K562 (cell line): ENCODE measurements at regions not wholly inside any gene's neighbourhood (a gene's known extent, or its start where the extent isn't known, plus 50 kb on each side); places are given as distances from the start of the nearest gene placed in this dataset.

ENCODE experiments used
- ATAC-seq: fragments of 200-7000 bp; cut with Tn5 transposase; 3 replicates; pipeline ENCODE4 v1.9.1; 2020; ENCODE audit warnings: moderate library complexity
- BruUV-seq: library from RNA; stranded (reverse); fragments of 400-500 nt; replicated peaks from 2 replicates; lab custom pipeline; 2021; lab: Mats Ljungman, UMichigan
- CTCF ChIA-PET: fragments of 300-600 bp; formaldehyde crosslinking; extraction: SDS; loops from one replicate; lab custom pipeline; 2021; ENCODE audit warnings: low intra/inter-chr PET ratio; lab: Yijun Ruan, JAX
- POLR2A ChIA-PET: fragments of 300-600, 350-650 bp; sonication (Branson Sonifier 250); formaldehyde crosslinking; extraction: SDS; loops from one replicate; lab custom pipeline; 2021; ENCODE audit warnings: antibody characterized with exemption, inconsistent platforms; lab: Yijun Ruan, JAX
- DNase-seq, 4 experiments: peaks; one replicate each; pipeline versions ENCODE4 v3.0.0 to v3.0.0-alpha.2; 2011 to 2018; ENCODE audit warnings: low spot score in 3 of 4, mixed read lengths in 3 of 4; ENCODE audit errors: extremely low read depth in 1 of 4
- FAIRE-seq: peaks from 2 replicates; lab custom pipeline; 2011; peaks lifted over from hg19 to GRCh38; lab: Jason Lieb, UNC
- H2AFZ ChIP-seq: 2 replicates; pipeline ENCODE4 v1.6.0; 2011; ENCODE audit warnings: low read depth, low read length, control low read depth, inconsistent platforms
- H3K27ac ChIP-seq: fragments of 200-600 bp; 3 replicates; pipeline ENCODE4 v1.8.0; 2011; ENCODE audit warnings: low read depth, mild to moderate bottlenecking, control low read depth, inconsistent platforms, low read length, moderate library complexity, mixed read lengths; ENCODE audit errors: extremely low read depth
- H3K27me3 ChIP-seq, 2 experiments: fragments of 300-600 bp in 1 of 2; 2 replicates in 1 of 2; 3 replicates in 1 of 2; pipeline versions ENCODE4 v1.6.0 to v1.8.0; 2011; ENCODE audit warnings: inconsistent platforms in 2 of 2, low read length in 2 of 2, mild to moderate bottlenecking in 1 of 2, mixed read lengths in 1 of 2, moderate library complexity in 1 of 2; ENCODE audit not compliant: control insufficient read depth in 2 of 2, insufficient read depth in 2 of 2
- H3K36me3 ChIP-seq: fragments of 300-600 bp; 3 replicates; pipeline ENCODE4 v1.8.0; 2011; ENCODE audit warnings: mild to moderate bottlenecking, low read length, inconsistent platforms; ENCODE audit not compliant: control insufficient read depth, insufficient read depth
- H3K4me1 ChIP-seq, 2 experiments: fragments of 200-600 bp in 1 of 2; replicated peaks in 1 of 2; 2 replicates in 1 of 2; 3 replicates in 1 of 2; pipeline versions ENCODE4 v1.5.1 to v1.8.0; 2011; ENCODE audit warnings: inconsistent platforms in 2 of 2, low read length in 2 of 2, mild to moderate bottlenecking in 1 of 2, mixed read lengths in 1 of 2, moderate library complexity in 1 of 2; ENCODE audit not compliant: control insufficient read depth in 2 of 2, insufficient read depth in 2 of 2
- H3K4me2 ChIP-seq: 2 replicates; pipeline ENCODE4 v1.6.1; 2011; ENCODE audit warnings: low read length, control low read depth, inconsistent platforms, mixed read lengths; ENCODE audit not compliant: insufficient read depth
- H3K4me3 ChIP-seq: fragments of 200-600 bp; sonication (generic), shearing (Covaris generic); 2 replicates; pipeline ENCODE4 v1.5.1; 2016; ENCODE audit warnings: control low read depth, inconsistent platforms
- H3K79me2 ChIP-seq: fragments of 200-600 bp; 3 replicates; pipeline ENCODE4 v1.8.0; 2011; ENCODE audit warnings: low read length, inconsistent platforms; ENCODE audit not compliant: control insufficient read depth, insufficient read depth
- H3K9ac ChIP-seq, 2 experiments: 2 replicates each; pipeline versions ENCODE4 v1.6.0 to v1.6.1; 2011; ENCODE audit warnings: low read depth in 2 of 2, low read length in 2 of 2, control low read depth in 1 of 2, inconsistent platforms in 1 of 2, mild to moderate bottlenecking in 1 of 2, mixed read lengths in 1 of 2; ENCODE audit not compliant: insufficient read depth in 1 of 2
- H3K9me1 ChIP-seq: one replicate; pipeline ENCODE4 v1.6.0; 2011; ENCODE audit warnings: inconsistent platforms, mild to moderate bottlenecking, low read length, moderate library complexity; ENCODE audit not compliant: control insufficient read depth, insufficient read depth
- H3K9me3 ChIP-seq: replicated peaks from 2 replicates; pipeline ENCODE4 v1.5.1; 2011; ENCODE audit warnings: low read depth, low read length, inconsistent platforms; ENCODE audit not compliant: control insufficient read depth, insufficient read depth
- H4K20me1 ChIP-seq: replicated peaks from 2 replicates; pipeline ENCODE4 v1.6.1; 2011; ENCODE audit warnings: low read length, inconsistent platforms, mixed read lengths; ENCODE audit not compliant: control insufficient read depth, insufficient read depth
- FOXK1 ChIP-seq: sonication (generic); formaldehyde crosslinking; IDR thresholded peaks from 2 replicates; pipeline ENCODE4 v1.8.0; 2022; ENCODE audit warnings: missing genetic modification reagents, mild to moderate bottlenecking, borderline replicate concordance
- HDAC3 ChIP-seq: fragments of 450-650 bp; IDR thresholded peaks from 2 replicates; pipeline ENCODE4 v1.6.1; 2018; ENCODE audit warnings: borderline replicate concordance, mild to moderate bottlenecking, moderate library complexity; ENCODE audit not compliant: partially characterized antibody
- U2AF2 ChIP-seq: fragments of 200-400 bp; formaldehyde crosslinking; optimal IDR thresholded peaks from 2 replicates; pipeline ENCODE3; 2017; ENCODE audit warnings: low read depth, mild to moderate bottlenecking, low read length
- WGBS: fragments of 100-300 bp; shearing (Covaris generic); methylation state at CpG from one replicate; pipeline ENCODE4 v1.1.6; 2016; ENCODE audit warnings: low coverage, mixed read lengths; ENCODE audit not compliant: insufficient coverage; ENCODE audit errors: missing lambda C conversion rate; 5-methylcytosine and 5-hydroxymethylcytosine counted together
- in situ Hi-C: fragments of 300-500 bp; cut with MboI; formaldehyde crosslinking; loops from 4 replicates; pipeline ENCODE4 v1.15.0; 2018; ENCODE audit warnings: inconsistent platforms, mixed read lengths
- intact Hi-C: fragments of 100-400 bp; cut with micrococcal nuclease; formaldehyde crosslinking; loops from 2 replicates; pipeline ENCODE4 v1.14.2; 2022
- TF ChIP-seq, protein P1 (sequence below): fragments of 450-650 bp; IDR thresholded peaks from one replicate; pipeline ENCODE4 v1.6.1; 2018; ENCODE audit warnings: mild to moderate bottlenecking, moderate library complexity; ENCODE audit not compliant: partially characterized antibody
- TF ChIP-seq, protein P2 (sequence below), 2 experiments: IDR thresholded peaks; 2 replicates each; pipeline ENCODE4 v1.6.1; 2011; ENCODE audit warnings: borderline replicate concordance in 1 of 2, control low read depth in 1 of 2, low read depth in 1 of 2, low read length in 1 of 2, mild to moderate bottlenecking in 1 of 2, mixed read lengths in 1 of 2, moderate library complexity in 1 of 2; ENCODE audit not compliant: insufficient read depth in 1 of 2, insufficient read length in 1 of 2, poor library complexity in 1 of 2, severe bottlenecking in 1 of 2; ENCODE audit errors: extremely low read depth in 1 of 2
- TF ChIP-seq, protein P3 (sequence below): IDR thresholded peaks from 2 replicates; pipeline ENCODE4 v1.6.1; 2011; ENCODE audit not compliant: insufficient read length; ENCODE audit errors: extremely low read depth

DNA sequence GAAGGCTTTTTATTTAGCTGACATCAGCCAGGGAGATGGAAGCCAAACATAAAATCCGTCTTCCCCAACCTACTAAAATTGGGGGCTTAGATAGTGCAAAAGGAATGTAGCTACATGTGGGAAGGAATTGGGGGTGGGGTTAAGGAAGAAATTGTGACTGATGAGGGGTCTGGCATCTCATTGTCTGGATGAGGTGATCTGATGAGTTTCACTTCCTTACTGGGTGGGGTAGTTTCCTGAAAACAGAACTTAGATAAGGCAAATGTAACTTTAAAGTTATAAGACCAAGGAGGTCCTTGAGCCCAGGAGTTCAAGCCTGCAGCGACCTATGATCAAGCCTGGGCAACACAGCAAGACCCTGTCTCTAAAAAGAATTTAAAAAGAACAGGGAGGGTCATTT, 105.5 kb upstream of the NEIL3 start:
- no peak overlapping the region for H3K9ac ChIP-seq
- in situ Hi-C loops = no loop called here
- no peak for DNase-seq
- no peaks in the 10 kb centered on the region for H3K4me1 ChIP-seq
- H3K4me2 ChIP-seq = no peak overlapping the region
- no peaks in the 10 kb centered on the region for H4K20me1 ChIP-seq
- ATAC-seq = no peak
- no peaks in the 10 kb centered on the region for H3K27me3 ChIP-seq
- H3K27ac ChIP-seq = no peak overlapping the region
- TF ChIP-seq, protein P1, sequence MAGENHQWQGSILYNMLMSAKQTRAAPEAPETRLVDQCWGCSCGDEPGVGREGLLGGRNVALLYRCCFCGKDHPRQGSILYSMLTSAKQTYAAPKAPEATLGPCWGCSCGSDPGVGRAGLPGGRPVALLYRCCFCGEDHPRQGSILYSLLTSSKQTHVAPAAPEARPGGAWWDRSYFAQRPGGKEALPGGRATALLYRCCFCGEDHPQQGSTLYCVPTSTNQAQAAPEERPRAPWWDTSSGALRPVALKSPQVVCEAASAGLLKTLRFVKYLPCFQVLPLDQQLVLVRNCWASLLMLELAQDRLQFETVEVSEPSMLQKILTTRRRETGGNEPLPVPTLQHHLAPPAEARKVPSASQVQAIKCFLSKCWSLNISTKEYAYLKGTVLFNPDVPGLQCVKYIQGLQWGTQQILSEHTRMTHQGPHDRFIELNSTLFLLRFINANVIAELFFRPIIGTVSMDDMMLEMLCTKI = no peak
- TF ChIP-seq HDAC3 (no peak), U2AF2 (no peak), FOXK1 (CRISPR knock-in tag) (no peak)
- TF ChIP-seq, protein P2, sequence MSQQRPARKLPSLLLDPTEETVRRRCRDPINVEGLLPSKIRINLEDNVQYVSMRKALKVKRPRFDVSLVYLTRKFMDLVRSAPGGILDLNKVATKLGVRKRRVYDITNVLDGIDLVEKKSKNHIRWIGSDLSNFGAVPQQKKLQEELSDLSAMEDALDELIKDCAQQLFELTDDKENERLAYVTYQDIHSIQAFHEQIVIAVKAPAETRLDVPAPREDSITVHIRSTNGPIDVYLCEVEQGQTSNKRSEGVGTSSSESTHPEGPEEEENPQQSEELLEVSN (IDR thresholded peaks at IDR 0.05; ENCODE audit: borderline replicate concordance in 1 of 2, extremely low read depth in 1 of 2, insufficient read depth in 1 of 2, insufficient read length in 1 of 2, low read depth in 1 of 2, low read length in 1 of 2, poor library complexity in 1 of 2, severe bottlenecking in 1 of 2) = no peak
- TF ChIP-seq, protein P3, sequence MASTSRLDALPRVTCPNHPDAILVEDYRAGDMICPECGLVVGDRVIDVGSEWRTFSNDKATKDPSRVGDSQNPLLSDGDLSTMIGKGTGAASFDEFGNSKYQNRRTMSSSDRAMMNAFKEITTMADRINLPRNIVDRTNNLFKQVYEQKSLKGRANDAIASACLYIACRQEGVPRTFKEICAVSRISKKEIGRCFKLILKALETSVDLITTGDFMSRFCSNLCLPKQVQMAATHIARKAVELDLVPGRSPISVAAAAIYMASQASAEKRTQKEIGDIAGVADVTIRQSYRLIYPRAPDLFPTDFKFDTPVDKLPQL = no peak
- TF ChIP-seq, all 486 proteins: peak for 0
- no TSS peak for BruUV-seq
- intact Hi-C loops = no loop called here
- H3K9me3 ChIP-seq = no peaks in the 10 kb centered on the region
- WGBS = 0% methylated on average over 2 of the region's 2 CpGs
- H3K4me3 ChIP-seq = no peak overlapping the region
- ChIA-PET POLR2A (no interaction called here), CTCF (no interaction called here)
- H3K36me3 ChIP-seq = no peaks in the 10 kb centered on the region
- FAIRE-seq = no peak
- no peaks in the 10 kb centered on the region for H3K79me2 ChIP-seq
- no peaks in the 10 kb centered on the region for H3K9me1 ChIP-seq
- H2AFZ ChIP-seq = no peak overlapping the region
